HG03280 (cell line): ENCODE measurements at regions not wholly inside any gene's neighbourhood (a gene's known extent, or its start where the extent isn't known, plus 50 kb on each side); places are given as distances from the start of the nearest gene placed in this dataset.
"Not testable (repeated sequence)": the region's sequence is repeated elsewhere in the genome, so short reads cannot be mapped to it uniquely, and the experiment has no call there.

Experiments used
- ATAC-seq: cut with Tn5 transposase; IDR thresholded peaks from one replicate; pipeline ENCODE4 v1.9.1; 2021; ENCODE audit warnings: mild to moderate bottlenecking, moderate library complexity; ENCODE audit not compliant: unreplicated experiment

DNA sequence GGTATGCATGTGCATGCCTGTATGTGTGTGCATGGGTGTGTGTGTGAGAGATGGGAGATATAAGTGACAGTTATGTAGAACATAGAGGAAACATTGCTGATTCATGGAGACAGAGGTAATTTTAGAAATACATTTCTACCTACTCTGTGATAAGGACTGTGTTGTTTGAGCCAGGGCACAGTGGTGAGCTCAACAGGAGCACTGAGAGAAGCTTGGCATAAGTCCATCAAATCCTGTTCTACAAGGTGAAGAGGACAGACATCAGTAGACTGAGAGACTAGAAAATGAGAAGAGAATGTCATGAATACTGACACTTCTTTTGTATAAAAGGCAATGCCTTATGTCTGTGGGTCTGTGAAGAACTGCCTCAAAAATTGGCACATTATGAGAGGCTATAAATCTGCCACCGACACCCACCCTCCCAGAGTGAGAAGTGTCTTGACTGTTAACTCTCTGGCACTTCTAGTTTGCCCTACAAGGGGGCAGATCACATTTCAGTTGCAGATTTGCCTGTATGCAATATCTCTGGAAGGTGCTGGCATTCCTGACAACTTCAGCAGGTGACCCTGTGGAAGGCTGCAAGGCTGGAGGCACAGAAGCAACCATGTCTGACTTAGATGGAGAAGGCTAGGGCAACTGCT lies 962.3 kb upstream of the NRXN1 start:
- no peak for ATAC-seq

DNA sequence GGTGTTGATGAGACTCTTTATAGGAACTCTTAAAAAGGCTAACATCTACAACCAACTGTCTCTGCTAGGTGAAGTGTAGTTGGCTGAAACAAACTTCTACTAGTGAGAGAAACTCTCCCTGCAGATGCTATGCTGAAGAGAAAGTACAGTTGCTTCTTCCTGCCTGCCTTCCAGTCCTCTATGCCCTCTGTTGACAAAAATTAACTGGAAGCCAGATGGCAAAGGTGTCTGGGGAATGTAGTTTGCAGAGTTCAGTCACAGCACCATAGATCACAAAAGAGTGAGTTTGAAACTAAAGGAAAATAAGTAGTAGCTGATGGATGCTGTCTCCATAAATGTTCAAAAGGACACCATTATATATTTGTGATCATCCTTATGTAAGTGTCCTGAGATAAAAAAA lies 958.8 kb upstream of the NRXN1 start:
- no peak for ATAC-seq

DNA sequence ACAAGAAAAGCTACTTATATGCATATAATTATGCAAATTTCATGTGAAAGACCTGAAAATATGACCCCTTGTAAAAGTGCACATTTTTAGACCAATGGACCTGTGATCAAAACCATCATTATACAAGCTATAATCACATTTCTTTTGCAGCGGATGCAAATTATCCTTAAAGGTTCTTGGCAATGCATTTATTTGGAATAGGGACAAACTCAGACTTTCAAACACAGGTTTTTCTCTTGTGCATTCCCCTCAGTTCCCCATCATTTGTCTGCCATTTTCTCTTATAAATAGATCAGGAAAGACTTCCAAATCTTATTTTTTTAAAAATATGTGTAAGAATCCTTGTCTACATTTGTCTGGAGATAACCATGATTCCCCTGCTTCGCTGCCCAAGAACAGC lies 954.2 kb upstream of the NRXN1 start:
- no peak for ATAC-seq

DNA sequence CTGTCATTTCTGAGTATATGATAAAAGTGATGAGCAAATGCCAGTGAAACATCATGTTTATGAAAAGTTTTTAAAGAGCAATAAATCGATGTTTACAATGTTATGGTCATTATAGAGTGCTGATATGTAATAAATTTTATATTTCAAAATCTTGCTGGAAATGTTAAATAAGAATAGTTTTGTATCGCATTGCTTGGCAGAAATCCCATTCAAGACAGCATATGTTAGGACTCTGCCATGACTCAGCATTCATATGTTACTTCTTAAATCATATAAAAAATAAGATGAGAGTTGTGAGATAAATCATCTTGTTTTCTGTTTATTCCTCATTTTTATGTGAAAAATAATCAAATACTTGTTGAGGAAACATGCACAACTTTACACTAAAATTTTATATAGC lies 949.9 kb upstream of the NRXN1 start:
- ATAC-seq = no peak

DNA sequence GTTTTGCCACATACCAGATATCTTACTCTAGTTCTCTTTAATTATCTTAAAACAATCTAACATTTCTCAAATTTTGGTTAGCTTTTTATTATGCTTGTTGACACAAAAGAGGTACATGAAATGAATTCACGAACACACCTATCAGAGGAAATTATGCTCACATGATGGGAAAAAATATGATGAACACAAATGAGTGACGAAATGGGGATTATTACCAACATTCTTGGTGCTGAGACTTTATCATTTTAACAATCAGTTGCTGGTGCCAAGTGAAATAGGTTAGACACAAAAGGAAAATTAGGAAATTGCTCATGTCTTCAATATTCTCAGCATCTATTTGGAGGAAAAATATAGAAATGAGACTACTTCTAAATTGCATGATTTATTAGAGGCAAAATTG lies 944.7 kb upstream of the NRXN1 start:
- ATAC-seq = no peak

DNA sequence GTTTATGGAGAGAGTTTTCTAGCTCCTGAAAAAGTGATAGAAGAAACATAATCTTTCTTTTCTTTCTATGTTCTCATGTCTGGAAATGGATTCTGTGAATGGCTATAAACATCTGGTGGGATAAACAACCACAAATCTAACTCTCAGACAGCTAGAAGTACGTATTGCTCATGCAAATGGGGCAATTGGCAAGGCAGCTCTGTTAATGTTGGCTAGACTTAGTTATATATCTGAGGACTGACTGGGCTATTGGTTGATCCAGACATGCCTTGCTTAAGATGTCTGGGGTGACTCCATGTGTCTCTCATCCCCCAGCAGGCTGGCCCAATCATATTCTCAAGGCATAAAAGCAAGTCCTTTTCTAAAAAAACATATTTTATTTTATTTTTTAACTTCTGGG lies 939.2 kb upstream of the NRXN1 start:
- no peak for ATAC-seq

DNA sequence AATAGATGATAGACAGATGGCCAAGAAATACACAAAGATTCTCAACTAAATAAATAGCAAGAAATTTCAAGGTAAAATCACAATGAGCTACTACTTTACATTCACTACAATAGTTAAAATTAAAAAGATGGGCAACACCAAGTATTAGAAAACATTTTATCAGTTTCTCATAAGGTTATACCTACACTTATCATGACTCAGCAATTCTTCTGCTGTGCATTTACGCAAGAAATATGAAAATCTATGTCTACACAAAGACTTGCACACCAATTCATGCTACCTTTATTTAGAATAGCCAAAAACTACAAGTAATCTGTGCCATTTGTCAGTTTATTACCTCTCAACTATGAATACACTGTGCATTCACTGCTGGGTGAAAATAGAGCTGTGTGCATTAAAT lies 937.4 kb upstream of the NRXN1 start:
- ATAC-seq = no peak

DNA sequence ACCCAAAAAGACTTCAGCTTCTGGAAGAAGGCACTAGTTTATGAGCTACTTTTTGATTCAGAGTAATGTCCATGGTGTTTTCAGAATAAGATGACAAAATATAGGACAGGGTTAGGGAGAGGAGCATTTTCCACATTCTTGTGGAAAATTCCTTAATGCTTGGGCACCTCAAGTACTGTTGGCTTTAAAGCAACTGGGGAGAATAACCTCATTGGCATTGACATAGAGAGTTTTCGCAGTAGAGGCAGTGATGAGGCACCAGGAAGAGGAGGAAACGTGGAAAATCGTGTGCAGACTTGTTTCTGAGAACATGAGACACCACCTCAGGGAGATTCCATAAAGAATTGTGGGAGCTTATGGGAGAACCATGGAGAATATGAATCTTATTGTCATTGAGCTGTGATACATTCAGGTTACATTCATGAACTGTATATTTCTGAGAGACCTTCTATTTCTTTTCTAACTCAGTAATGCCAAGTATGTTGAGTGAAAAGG lies 929.0 kb upstream of the NRXN1 start:
- no peak for ATAC-seq

DNA sequence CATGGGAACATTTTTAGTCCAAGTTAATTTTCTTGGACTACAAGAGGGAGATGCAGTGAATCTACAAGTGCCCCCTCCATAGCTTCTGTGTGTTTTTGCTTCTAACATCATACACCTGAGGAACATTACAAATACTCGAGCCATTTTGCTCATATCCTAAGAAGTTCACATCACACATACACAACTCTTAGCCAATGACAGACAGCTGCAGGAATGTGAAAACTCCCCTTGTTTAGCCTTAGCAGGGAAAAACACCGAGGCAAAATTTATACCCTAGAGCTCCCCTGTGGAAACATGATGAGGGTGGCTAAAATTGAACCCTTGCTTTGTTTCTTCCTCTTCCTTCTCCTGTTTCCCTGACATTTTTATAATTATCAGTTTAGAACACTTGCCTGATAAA lies 928.3 kb upstream of the NRXN1 start:
- no peak for ATAC-seq

DNA sequence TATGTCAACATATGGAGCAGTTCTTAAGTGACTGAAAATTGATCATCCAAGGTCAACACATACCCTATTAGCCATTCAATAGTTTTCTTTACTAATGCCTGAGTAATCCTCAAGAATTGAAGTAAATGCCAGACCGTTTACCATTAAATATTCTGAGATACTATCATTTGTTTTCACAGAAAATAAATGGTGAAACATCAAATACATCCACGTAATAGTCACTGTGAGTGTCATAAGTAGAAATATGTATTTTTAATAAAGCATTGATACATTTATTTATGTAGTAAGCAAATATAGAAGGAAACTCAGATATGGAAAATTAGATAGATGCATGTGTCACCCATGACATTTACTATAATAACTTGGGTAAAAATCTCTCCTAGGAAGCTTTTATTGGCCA lies 927.8 kb upstream of the NRXN1 start:
- no peak for ATAC-seq

DNA sequence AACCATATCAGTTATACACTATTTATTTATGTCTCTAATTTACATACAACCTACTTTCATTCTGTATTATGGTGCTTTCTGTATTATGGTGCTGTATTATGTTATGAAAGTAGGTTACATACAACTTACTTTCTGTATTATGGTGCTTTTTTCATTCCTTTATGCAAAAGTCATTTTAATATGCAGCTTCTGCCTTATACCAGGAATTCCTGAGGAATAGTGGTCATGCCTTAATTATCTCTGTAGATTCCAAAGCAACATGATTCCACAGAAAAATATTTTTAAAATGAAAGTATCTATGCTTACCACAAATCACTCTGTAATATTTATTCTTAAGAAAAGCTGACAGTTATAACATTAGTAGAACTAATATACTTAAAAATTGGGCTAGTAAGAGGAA lies 922.0 kb upstream of the NRXN1 start:
- ATAC-seq = no peak

DNA sequence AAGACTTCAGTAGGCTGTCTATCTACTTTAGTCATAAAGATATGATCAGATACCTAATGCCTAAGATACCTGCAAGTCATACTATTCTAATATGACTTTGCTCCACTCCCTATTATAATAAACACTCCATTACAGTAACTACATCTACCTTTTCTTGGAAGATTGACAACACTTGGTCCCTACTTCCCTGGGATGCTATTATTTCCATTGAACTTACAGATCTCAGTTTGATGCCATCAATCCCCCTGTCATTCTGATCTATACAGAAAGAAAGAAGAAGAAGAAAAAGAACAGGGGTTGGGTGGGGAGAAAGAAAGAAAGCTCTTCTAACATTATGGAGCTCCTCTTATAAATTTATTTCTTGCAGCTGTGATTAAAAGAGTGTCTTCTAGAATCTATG lies 889.1 kb upstream of the NRXN1 start:
- no peak for ATAC-seq

DNA sequence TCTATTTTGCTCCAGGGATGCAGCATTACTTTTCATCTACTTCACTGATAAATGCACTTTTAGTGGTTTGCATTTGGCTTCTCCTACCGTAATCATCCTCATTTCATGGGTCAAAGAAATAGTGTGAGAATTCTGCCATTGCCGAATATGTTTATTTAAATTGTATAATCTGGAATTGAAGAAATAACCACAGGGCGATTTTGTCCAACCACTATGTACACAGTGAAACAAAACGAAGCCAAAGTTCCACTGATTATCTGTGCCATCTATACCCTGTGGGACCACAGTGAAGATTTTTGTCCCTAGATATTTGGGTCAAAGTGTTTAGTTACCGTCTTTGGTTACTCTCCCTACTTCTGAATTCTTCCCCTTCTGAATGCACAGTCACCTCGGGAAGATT lies 888.6 kb upstream of the NRXN1 start:
- no peak for ATAC-seq

DNA sequence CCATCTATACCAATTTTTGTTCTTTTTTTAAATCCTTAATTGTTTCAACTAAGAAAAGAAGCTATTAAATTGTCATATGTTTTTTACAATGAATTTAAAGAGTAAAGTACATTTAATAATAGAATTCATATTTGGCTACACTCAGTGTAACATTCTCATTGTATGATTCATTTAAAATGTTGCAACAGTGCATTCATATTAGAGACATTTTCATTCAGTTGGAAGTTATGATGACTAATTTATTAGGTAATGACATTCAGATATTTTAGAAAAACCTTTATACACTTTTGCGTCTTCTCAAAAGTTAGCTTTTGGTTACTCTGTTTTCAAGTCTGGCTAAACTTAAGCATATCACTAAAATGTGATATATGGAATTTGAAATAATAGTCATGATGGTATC lies 887.5 kb upstream of the NRXN1 start:
- ATAC-seq = no peak

DNA sequence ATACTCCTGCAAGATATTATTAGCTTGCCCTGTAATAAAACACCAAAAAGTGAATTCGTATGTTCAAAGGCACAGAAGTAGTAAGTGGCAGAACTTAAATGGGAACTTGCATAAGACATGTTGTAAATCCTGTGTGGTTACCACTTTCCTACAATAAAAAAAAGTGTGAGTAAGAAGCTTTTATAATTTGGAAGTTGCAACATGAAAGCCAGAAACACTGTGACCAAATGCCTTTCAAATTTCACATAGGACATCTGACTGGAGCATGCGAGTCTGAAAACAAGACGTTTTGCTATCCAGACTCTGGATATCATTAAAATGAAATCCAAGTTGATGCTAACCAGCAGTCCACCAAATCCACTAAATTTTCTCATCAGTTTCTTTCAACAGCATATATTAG lies 886.2 kb upstream of the NRXN1 start:
- ATAC-seq = no peak

DNA sequence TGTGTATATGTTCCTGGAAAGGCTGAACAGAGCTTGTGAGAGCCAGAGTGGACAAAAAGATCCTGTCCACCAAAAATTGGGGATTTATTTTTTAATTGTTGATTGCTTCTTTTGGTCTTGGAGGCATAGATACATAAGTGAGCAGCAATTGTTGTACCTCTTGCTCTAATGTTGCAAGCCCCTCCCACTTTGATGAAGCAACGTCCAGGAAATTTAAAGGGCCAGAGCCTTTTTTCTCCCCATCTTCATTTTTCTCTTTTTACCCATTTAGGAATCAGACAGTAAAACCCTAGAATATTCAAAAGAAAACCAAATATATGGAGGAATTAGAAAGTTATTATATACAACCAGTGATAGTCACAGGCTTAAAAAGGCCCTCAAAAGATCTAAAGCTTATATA lies 871.8 kb upstream of the NRXN1 start:
- ATAC-seq = no peak

DNA sequence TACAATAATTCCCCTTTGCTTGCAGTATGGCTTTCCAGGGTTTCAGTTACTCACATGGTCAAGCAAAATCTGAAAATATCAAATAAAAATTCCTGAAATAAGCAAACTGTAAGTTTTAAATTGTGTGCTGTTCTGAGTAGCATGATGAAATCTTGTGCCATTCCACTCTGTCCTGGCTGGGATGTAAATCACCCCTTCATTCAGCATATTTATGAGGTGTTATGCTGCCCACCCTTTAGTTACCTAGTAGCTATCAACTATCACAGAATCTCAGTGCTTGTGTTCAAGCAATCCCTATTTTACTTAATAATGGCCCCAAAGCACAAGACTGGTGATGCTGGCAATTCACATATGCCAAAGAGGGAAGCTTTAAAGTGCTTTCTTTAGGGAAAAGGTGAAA lies 867.7 kb upstream of the NRXN1 start:
- no peak for ATAC-seq

DNA sequence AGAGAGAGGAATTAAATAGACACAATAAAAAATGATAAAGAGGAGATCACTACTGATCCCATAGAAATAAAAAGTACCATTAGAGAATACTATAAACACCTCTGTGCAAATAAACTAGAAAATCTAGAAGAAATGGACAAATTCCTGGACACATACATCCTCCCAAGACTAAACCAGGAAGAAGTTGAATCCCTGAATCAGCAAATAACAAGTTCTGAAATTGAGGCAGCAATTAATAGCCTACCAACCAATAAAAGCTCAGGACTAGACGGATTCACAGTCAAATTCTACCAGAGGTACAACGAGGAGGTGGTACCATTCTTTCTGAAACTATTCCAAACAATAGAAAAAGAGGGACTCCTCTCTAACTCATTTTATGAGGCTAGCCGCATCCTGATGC lies 862.7 kb upstream of the NRXN1 start:
- ATAC-seq = not testable (repeated sequence)

DNA sequence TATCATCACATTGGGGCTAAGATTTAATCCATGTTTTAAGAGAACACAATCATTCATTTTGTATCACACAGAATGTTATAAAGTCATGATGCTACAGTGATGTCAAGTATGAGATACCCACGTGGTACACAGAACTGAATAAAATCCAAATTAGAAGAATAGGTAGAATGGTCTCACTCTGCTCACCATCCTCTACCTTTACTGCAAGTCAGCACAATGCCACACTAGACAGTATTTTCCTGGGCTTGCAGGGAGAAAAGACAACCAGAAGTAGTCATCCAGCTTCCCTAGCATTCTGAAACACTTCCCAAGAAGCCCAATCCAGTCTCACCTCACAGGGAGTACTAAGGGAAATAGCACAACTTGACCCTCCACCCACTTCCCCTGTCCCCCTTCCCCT lies 856.2 kb upstream of the NRXN1 start:
- ATAC-seq = no peak

DNA sequence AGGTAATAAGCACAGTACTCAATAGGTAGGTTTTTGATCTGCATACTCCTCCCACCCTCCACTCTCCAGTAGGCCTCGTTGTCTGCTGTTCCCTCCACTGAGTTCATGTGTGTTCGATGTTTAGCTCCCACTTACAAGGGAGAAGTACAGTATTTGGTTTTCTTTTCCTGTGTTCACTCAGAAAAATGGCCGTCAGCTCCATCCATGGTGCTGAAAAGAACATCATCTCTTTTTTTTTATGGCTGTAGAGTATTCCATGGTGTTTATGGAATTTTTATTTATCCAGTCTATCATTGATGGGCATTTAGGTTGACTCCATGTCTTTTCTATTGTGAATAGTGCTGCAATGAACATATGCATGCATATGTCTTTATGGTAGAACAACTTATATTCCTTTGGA lies 849.7 kb upstream of the NRXN1 start:
- no peak for ATAC-seq

DNA sequence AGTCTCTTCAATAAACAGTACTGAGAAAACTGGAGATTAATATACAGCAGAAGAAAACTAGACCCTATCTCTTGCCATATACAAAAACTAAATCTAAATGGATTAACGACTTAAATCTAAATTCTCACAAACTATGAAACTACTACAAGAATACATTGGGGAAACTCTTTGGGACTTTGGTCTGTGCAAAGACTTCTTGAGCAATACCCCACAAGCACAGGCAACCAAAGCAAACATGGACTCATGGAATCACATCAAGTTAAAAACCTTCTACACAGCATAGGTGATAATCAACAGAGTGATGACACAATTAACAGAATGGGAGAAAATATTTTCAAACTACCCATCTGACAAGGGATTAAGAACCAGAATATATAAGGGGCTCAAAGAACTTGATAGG lies 848.2 kb upstream of the NRXN1 start:
- no peak for ATAC-seq

DNA sequence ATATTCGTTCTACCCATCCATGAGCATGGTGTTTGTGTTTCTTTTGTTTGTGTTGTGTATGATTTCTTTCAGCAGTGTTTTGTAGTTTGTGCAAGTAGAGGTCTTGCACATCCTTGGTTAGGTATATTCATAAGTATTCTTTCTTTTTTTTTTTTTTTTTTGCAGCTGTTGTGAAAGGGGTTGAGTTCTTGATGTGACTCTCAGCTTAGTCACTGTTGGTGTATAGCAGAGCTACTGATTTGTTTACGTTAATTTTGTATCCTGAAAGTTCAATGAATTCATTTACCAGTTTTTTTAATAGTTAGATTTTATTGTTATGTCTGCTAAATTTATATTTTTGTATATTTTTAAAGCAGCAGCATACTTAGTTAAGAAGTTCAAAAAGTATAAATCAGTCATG lies 834.4 kb upstream of the NRXN1 start:
- no peak for ATAC-seq

DNA sequence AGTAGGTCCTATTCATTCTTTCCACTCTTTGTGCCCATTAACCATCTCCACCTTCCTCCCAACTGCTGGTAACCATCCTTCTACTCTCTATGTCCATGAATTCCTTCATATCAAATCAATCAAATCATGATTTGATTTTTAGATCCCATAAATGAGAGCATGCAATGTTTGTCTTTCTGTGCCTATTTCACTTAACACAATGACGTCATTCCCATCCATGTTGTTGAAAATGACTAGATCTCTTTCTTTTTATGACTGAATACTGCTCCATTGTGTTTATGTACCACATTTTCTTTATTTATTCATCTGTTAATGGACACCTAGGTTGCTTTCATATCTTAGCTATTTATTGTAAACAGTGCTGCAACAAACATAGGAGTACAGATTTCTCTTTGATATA lies 827.3 kb upstream of the NRXN1 start:
- no peak for ATAC-seq

DNA sequence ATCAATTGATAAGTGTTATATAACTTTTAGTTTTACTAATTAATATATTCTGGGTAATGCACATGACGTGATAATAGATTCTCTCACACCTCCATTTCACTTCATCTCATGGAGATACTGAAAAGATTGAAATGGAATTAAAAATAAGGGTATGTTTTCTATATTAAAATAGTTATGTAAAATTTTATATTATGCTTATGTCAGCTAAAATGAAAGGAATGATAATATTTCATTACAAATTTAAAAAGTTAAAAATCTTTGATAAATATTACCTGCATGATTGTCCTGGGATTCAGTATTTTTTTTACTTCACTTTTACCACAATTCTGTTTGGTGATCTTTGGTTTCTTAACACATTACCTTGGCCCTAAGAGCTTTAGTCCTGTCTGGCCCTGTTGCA lies 823.8 kb upstream of the NRXN1 start:
- no peak for ATAC-seq
